PC-3 (cell line): ENCODE measurements at regions not wholly inside any gene's neighbourhood (a gene's known extent, or its start where the extent isn't known, plus 50 kb on each side); places are given as distances from the start of the nearest gene placed in this dataset.

Source experiments
- ATAC-seq: fragments of 200-7000 bp; cut with Tn5 transposase; 2 replicates; pipeline ENCODE4 v1.9.1; 2020; ENCODE audit warnings: mild to moderate bottlenecking, moderate library complexity
- BruUV-seq: library from RNA; stranded (reverse); fragments of 400-500 nt; replicated peaks from 2 replicates; lab custom pipeline; 2021; lab: Mats Ljungman, UMichigan
- CTCF ChIA-PET: fragments of 300-600 bp; sonication (Branson Sonifier 250); formaldehyde crosslinking; loops from one replicate; lab custom pipeline; 2022; ENCODE audit warnings: antibody characterized with exemption; lab: Charles Lee
- POLR2A ChIA-PET: fragments of 300-600 bp; sonication (Branson Sonifier 250); formaldehyde crosslinking; loops from one replicate; lab custom pipeline; 2022; ENCODE audit warnings: antibody characterized with exemption; ENCODE audit not compliant: unreplicated experiment; lab: Charles Lee
- DNase-seq: peaks from one replicate; pipeline ENCODE4 v3.0.0-alpha.2; 2015
- H2AFZ ChIP-seq: fragments of 300-600 bp; sonication (generic); 2 replicates; pipeline ENCODE4 v1.6.0; 2016; ENCODE audit warnings: antibody characterized with exemption, low read length
- H3F3A ChIP-seq: fragments of 300-600 bp; sonication (generic); one replicate; pipeline ENCODE4 v1.6.0; 2017; ENCODE audit warnings: antibody characterized with exemption, low read length, control low read depth, mild to moderate bottlenecking; ENCODE audit not compliant: unreplicated experiment
- H3K27ac ChIP-seq: fragments of 300-600 bp; sonication (generic); 2 replicates; pipeline ENCODE4 v1.5.1; 2016; ENCODE audit warnings: mild to moderate bottlenecking, low read length
- H3K27me3 ChIP-seq: fragments of 300-600 bp; sonication (generic); 2 replicates; pipeline ENCODE4 v1.6.1; 2016; ENCODE audit warnings: low read length, mixed read lengths
- H3K36me3 ChIP-seq: fragments of 300-600 bp; sonication (generic); 2 replicates; pipeline ENCODE4 v1.6.1; 2016; ENCODE audit warnings: low read depth, mixed run types, low read length, mixed read lengths
- H3K4me1 ChIP-seq: fragments of 300-600 bp; sonication (generic); 2 replicates; pipeline ENCODE4 v1.5.1; 2016; ENCODE audit warnings: low read length; ENCODE audit not compliant: insufficient read depth
- H3K4me2 ChIP-seq: fragments of 300-600 bp; sonication (generic); 2 replicates; pipeline ENCODE4 v1.6.0; 2016; ENCODE audit warnings: low read length
- H3K4me3 ChIP-seq: fragments of 300-600 bp; sonication (generic); 2 replicates; pipeline ENCODE4 v1.5.1; 2016; ENCODE audit warnings: mild to moderate bottlenecking, low read length, mixed read lengths
- H3K79me2 ChIP-seq: fragments of 300-600 bp; sonication (generic); 2 replicates; pipeline ENCODE4 v1.6.1; 2017; ENCODE audit warnings: low read length, mixed read lengths
- H3K9ac ChIP-seq: fragments of 300-600 bp; sonication (generic); 2 replicates; pipeline ENCODE4 v1.6.0; 2016; ENCODE audit warnings: mild to moderate bottlenecking, low read length
- H3K9me2 ChIP-seq: fragments of 300-600 bp; sonication (generic); replicated peaks from 2 replicates; pipeline ENCODE4 v1.6.1; 2016; ENCODE audit warnings: mixed run types, low read length, mixed read lengths
- H3K9me3 ChIP-seq: fragments of 300-600 bp; sonication (generic); 2 replicates; pipeline ENCODE4 v1.6.1; 2016; ENCODE audit warnings: low read length, mixed read lengths
- H4K20me1 ChIP-seq: fragments of 300-600 bp; sonication (generic); 2 replicates; pipeline ENCODE4 v1.6.1; 2016; ENCODE audit warnings: low read length, mixed read lengths
- CTCF ChIP-seq: fragments of 300-600 bp; sonication (generic); conservative IDR thresholded peaks from 2 replicates; pipeline ENCODE4 v1.5.1; 2017; ENCODE audit warnings: antibody characterized with exemption, low read depth, mild to moderate bottlenecking, low read length
- EZH2 ChIP-seq: fragments of 300-600 bp; sonication (generic); IDR thresholded peaks from one replicate; pipeline ENCODE4 v1.6.1; 2017; ENCODE audit warnings: antibody characterized with exemption, mild to moderate bottlenecking, low read length; ENCODE audit not compliant: unreplicated experiment
- EZH2phosphoT487 ChIP-seq: fragments of 300-600 bp; sonication (generic); IDR thresholded peaks from 2 replicates; pipeline ENCODE4 v1.6.1; 2018; ENCODE audit warnings: mild to moderate bottlenecking, antibody characterized with exemption, low read length, borderline replicate concordance
- intact Hi-C: fragments of 100-400 bp; cut with micrococcal nuclease; formaldehyde crosslinking; loops from 2 replicates; pipeline ENCODE4 v1.9.0; 2023

DNA sequence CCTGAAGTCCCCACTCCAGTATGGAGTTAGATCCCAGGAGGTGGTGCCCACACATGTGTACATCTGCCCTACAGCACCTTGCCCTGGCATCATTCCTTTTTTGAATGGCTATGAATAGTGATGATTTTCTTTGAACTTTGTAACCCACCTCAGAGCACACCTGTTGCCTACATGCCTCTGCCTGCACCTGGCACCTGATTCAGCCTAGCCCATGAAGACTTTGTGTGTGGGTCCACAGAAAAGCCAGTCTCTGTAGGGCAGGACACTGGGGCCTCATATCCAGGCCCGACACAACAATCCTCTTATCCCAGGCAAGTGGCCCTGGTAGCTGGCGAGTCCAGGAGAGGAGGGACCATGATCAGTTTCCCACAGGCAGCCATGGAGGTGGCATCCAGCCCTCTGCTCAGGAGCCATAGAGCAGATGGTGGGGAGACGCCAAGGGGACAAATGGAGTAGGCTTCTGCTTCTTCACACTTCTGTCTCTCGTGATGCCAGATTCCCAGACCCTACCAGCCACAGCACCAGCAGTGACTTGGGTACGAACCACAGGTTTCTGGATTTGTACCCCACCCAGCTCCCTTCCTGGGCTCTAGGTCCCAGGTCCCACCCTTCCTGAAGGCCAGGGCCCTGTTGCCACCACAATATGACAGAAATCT lies 230.7 kb downstream of the UACA start:
- H3K9me3 ChIP-seq = no peaks in the 10 kb centered on the region
- H3K27me3 ChIP-seq = no peaks in the 10 kb centered on the region
- H3K4me3 ChIP-seq = no peak overlapping the region
- no peaks in the 10 kb centered on the region for H4K20me1 ChIP-seq
- DNase-seq (no peak), ATAC-seq (no peak)
- CTCF ChIA-PET = no interaction called here
- intact Hi-C loops = no loop called here
- no peak overlapping the region for H3K27ac ChIP-seq
- H3F3A ChIP-seq = no peaks in the 10 kb centered on the region
- no TSS peak for BruUV-seq
- TF ChIP-seq EZH2 (no peak), EZH2phosphoT487 (no peak)
- no peak overlapping the region for H2AFZ ChIP-seq
- POLR2A ChIA-PET = no interaction called here
- H3K9ac ChIP-seq = no peak overlapping the region
- no peak overlapping the region for H3K4me2 ChIP-seq
- no peaks in the 10 kb centered on the region for H3K9me2 ChIP-seq
- no peaks in the 10 kb centered on the region for H3K79me2 ChIP-seq
- peaks cover 12% of the 10 kb centered on the region; the same call in 1 of the 2 replicates for H3K4me1 ChIP-seq
- no peaks in the 10 kb centered on the region for H3K36me3 ChIP-seq

DNA sequence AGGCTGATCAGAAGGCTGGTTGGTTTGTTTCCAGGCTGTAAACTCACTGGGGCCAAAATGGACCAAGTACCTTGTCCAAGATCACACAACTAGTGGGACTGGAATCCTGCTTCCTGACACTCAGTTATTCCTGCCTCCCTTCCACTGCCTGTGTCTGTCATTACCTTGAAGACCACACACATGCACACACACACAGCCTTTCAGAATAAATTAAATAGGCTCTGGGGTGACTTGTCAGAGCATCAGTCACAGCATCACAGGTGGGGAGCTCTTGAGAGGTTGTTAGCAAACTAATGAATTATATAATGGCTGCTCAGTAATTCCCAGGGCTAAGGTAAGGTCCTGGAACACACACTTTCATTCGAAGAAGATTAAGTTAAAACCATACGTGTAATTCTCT lies 231.8 kb downstream of the UACA start:
- no peaks in the 10 kb centered on the region for H3K27me3 ChIP-seq
- ChIA-PET CTCF (no interaction called here), POLR2A (no interaction called here)
- no peak for ATAC-seq
- H3K9ac ChIP-seq = no peak overlapping the region
- no peak overlapping the region for H3K4me2 ChIP-seq
- H3K27ac ChIP-seq = no peak overlapping the region
- no peaks in the 10 kb centered on the region for H3F3A ChIP-seq
- TF ChIP-seq EZH2phosphoT487 = no peak
- no peak for TF ChIP-seq EZH2
- no peak for TF ChIP-seq CTCF
- H3K79me2 ChIP-seq = no peaks in the 10 kb centered on the region
- H3K4me3 ChIP-seq = no peak overlapping the region
- no TSS peak for BruUV-seq
- H3K9me3 ChIP-seq = no peaks in the 10 kb centered on the region
- intact Hi-C loops = no loop called here
- H3K36me3 ChIP-seq = no peaks in the 10 kb centered on the region
- H4K20me1 ChIP-seq = no peaks in the 10 kb centered on the region
- peaks cover 21% of the 10 kb centered on the region for H3K4me1 ChIP-seq
- no peak for DNase-seq
- H2AFZ ChIP-seq = no peak overlapping the region
- no peaks in the 10 kb centered on the region for H3K9me2 ChIP-seq

GRCh38 chr15:70530906-70531305 lies 232.5 kb downstream of the UACA start:
- no peak overlapping the region for H3K9ac ChIP-seq
- H3K4me1 ChIP-seq = peaks cover 27% of the 10 kb centered on the region
- H4K20me1 ChIP-seq = no peaks in the 10 kb centered on the region
- H3K4me2 ChIP-seq = no peak overlapping the region
- H2AFZ ChIP-seq = no peak overlapping the region
- DNase-seq = no peak
- H3K9me3 ChIP-seq = no peaks in the 10 kb centered on the region
- no peaks in the 10 kb centered on the region for H3K36me3 ChIP-seq
- CTCF ChIA-PET = no interaction called here
- H3K9me2 ChIP-seq = no peaks in the 10 kb centered on the region
- H3K27me3 ChIP-seq = no peaks in the 10 kb centered on the region
- TF ChIP-seq EZH2 = no peak
- POLR2A ChIA-PET = no interaction called here
- no peaks in the 10 kb centered on the region for H3K79me2 ChIP-seq
- intact Hi-C loops = no loop called here
- H3F3A ChIP-seq = no peaks in the 10 kb centered on the region
- no TSS peak for BruUV-seq
- H3K27ac ChIP-seq = no peak overlapping the region
- no peak overlapping the region for H3K4me3 ChIP-seq
- no peak for ATAC-seq

DNA sequence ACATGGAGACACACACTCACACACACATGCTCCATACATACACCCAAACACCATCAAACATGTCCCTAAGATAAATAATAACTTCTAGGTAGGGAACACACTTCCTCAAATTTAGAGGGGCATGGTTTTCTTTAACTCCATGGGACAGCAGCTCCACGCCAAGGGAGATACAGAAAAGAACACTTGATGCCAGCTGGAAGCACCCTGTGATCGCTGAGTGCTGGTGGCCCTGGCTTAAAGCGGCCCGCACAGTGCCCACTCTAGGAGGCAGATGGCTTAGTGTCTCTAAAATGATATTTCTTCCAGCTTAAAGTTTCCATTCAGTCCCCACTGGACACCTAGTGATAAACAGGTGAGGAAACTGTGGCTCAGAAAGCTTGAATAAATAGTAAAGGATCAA lies 232.9 kb downstream of the UACA start:
- H3F3A ChIP-seq = no peaks in the 10 kb centered on the region
- ATAC-seq (no peak), DNase-seq (no peak)
- no peak for TF ChIP-seq CTCF
- no peak for TF ChIP-seq EZH2phosphoT487
- no peak for TF ChIP-seq EZH2
- no peaks in the 10 kb centered on the region for H3K27me3 ChIP-seq
- intact Hi-C loops = no loop called here
- H3K4me3 ChIP-seq = no peak overlapping the region
- H3K9ac ChIP-seq = no peak overlapping the region
- H4K20me1 ChIP-seq = no peaks in the 10 kb centered on the region
- ChIA-PET CTCF (no interaction called here), POLR2A (no interaction called here)
- H2AFZ ChIP-seq = no peak overlapping the region
- peaks cover 31% of the 10 kb centered on the region for H3K4me1 ChIP-seq
- H3K79me2 ChIP-seq = no peaks in the 10 kb centered on the region
- BruUV-seq = no TSS peak
- no peak overlapping the region for H3K4me2 ChIP-seq
- H3K27ac ChIP-seq = no peak overlapping the region
- H3K9me2 ChIP-seq = no peaks in the 10 kb centered on the region
- no peaks in the 10 kb centered on the region for H3K36me3 ChIP-seq
- no peaks in the 10 kb centered on the region for H3K9me3 ChIP-seq
